H9 (cell line): ENCODE measurements at regions not wholly inside any gene's neighbourhood (a gene's known extent, or its start where the extent isn't known, plus 50 kb on each side); places are given as distances from the start of the nearest gene placed in this dataset.

ENCODE experiments used
- DNase-seq: peaks from one replicate; pipeline ENCODE4 v3.0.0-alpha.2; 2017
- H2AFZ ChIP-seq: one replicate; pipeline ENCODE4 v1.6.1; 2013; ENCODE audit warnings: mild to moderate bottlenecking, low read length, control low read depth, moderate library complexity
- H2AK5ac ChIP-seq: 2 replicates; pipeline ENCODE4 v1.6.1; 2013; ENCODE audit warnings: low read length, control low read depth, mixed read lengths; ENCODE audit not compliant: insufficient read length
- H2BK120ac ChIP-seq: one replicate; pipeline ENCODE4 v1.6.1; 2013; ENCODE audit warnings: low read depth, mild to moderate bottlenecking, low read length, control low read depth, inconsistent platforms; ENCODE audit not compliant: poor library complexity, severe bottlenecking
- H2BK12ac ChIP-seq: 2 replicates; pipeline ENCODE4 v1.6.1; 2013; ENCODE audit warnings: low read length, control low read depth, mixed read lengths, low read depth; ENCODE audit not compliant: insufficient read length
- H2BK15ac ChIP-seq: 2 replicates; pipeline ENCODE4 v1.6.1; 2013; ENCODE audit warnings: low read depth, low read length, control low read depth
- H2BK20ac ChIP-seq: one replicate; pipeline ENCODE4 v1.6.1; 2013; ENCODE audit warnings: low read depth, mild to moderate bottlenecking, low read length, control low read depth, inconsistent platforms; ENCODE audit not compliant: poor library complexity, severe bottlenecking
- H2BK5ac ChIP-seq: 2 replicates; pipeline ENCODE4 v1.6.1; 2013; ENCODE audit warnings: low read length, control low read depth, mixed read lengths; ENCODE audit not compliant: insufficient read length
- H3K14ac ChIP-seq: 2 replicates; pipeline ENCODE4 v1.6.1; 2013; ENCODE audit warnings: low read length, control low read depth; ENCODE audit not compliant: insufficient read depth
- H3K18ac ChIP-seq: 2 replicates; pipeline ENCODE4 v1.6.1; 2013; ENCODE audit warnings: low read depth, mild to moderate bottlenecking, mixed read lengths, low read length, control low read depth; ENCODE audit not compliant: insufficient read length
- H3K23ac ChIP-seq: 2 replicates; pipeline ENCODE4 v1.6.1; 2013; ENCODE audit warnings: low read length, control low read depth, mixed read lengths, low read depth; ENCODE audit not compliant: insufficient read length
- H3K23me2 ChIP-seq: 2 replicates; pipeline ENCODE4 v1.6.1; 2013; ENCODE audit warnings: low read depth, mild to moderate bottlenecking, mixed read lengths, low read length, control low read depth; ENCODE audit not compliant: insufficient read length, poor library complexity, severe bottlenecking
- H3K27ac ChIP-seq: 2 replicates; pipeline ENCODE4 v1.5.1; 2013; ENCODE audit warnings: low read length, control low read depth, mixed read lengths, low read depth; ENCODE audit not compliant: insufficient read length
- H3K27me3 ChIP-seq: 2 replicates; pipeline ENCODE4 v1.6.1; 2013; ENCODE audit warnings: low read length, control low read depth, inconsistent platforms; ENCODE audit not compliant: insufficient read depth
- H3K4ac ChIP-seq: 2 replicates; pipeline ENCODE4 v1.6.1; 2013; ENCODE audit warnings: low read depth, mild to moderate bottlenecking, control low read depth, inconsistent platforms, low read length, moderate library complexity
- H3K4me1 ChIP-seq: 2 replicates; pipeline ENCODE4 v1.6.1; 2013; ENCODE audit warnings: low read length, control low read depth, inconsistent platforms; ENCODE audit not compliant: insufficient read depth
- H3K4me2 ChIP-seq: 2 replicates; pipeline ENCODE4 v1.6.1; 2013; ENCODE audit warnings: low read length, control low read depth, mixed read lengths; ENCODE audit not compliant: insufficient read length, insufficient read depth
- H3K56ac ChIP-seq: 2 replicates; pipeline ENCODE4 v1.6.1; 2013; ENCODE audit warnings: low read depth, mild to moderate bottlenecking, mixed read lengths, low read length, control low read depth; ENCODE audit not compliant: insufficient read length
- H3K79me1 ChIP-seq: 2 replicates; pipeline ENCODE4 v1.6.1; 2013; ENCODE audit warnings: low read depth, mild to moderate bottlenecking, moderate library complexity, low read length, control low read depth, inconsistent platforms; ENCODE audit not compliant: insufficient read depth, poor library complexity, severe bottlenecking
- H3K79me2 ChIP-seq: 2 replicates; pipeline ENCODE4 v1.6.1; 2013; ENCODE audit warnings: low read length, control low read depth, inconsistent platforms; ENCODE audit not compliant: insufficient read depth
- H3K9ac ChIP-seq: 2 replicates; pipeline ENCODE4 v1.6.1; 2013; ENCODE audit warnings: low read length, control low read depth, mixed read lengths; ENCODE audit not compliant: insufficient read length; ENCODE audit errors: extremely low read depth
- H3K9me3 ChIP-seq: one replicate; pipeline ENCODE4 v1.6.1; 2013; ENCODE audit warnings: low read depth, low read length, inconsistent platforms; ENCODE audit not compliant: control insufficient read depth
- H3T11ph ChIP-seq: one replicate; pipeline ENCODE4 v1.6.1; 2013; ENCODE audit warnings: mild to moderate bottlenecking, low read length, control low read depth, inconsistent platforms
- H4K20me1 ChIP-seq: one replicate; pipeline ENCODE4 v1.6.1; 2013; ENCODE audit not compliant: control insufficient read depth, insufficient read length, insufficient read depth
- H4K5ac ChIP-seq: 2 replicates; pipeline ENCODE4 v1.6.1; 2013; ENCODE audit warnings: low read depth, mild to moderate bottlenecking, mixed read lengths, low read length, control low read depth; ENCODE audit not compliant: insufficient read length
- H4K8ac ChIP-seq: replicated peaks from 2 replicates; pipeline ENCODE4 v1.6.1; 2013; ENCODE audit warnings: low read length, control low read depth, mixed read lengths, low read depth; ENCODE audit not compliant: insufficient read length
- H4K91ac ChIP-seq: 2 replicates; pipeline ENCODE4 v1.6.1; 2013; ENCODE audit warnings: low read depth, mild to moderate bottlenecking, moderate library complexity, mixed read lengths, low read length, control low read depth; ENCODE audit not compliant: insufficient read length
- H3K27ac Mint-ChIP-seq, 3 experiments: 2 replicates in 2 of 3; 3 replicates in 1 of 3; pipeline ENCODE4 v1.8.0; 2020 to 2021; ENCODE audit warnings: mixed read lengths in 3 of 3, mild to moderate bottlenecking in 1 of 3, moderate library complexity in 1 of 3
- H3K27me3 Mint-ChIP-seq: 2 replicates; pipeline ENCODE4 v1.8.0; 2021; ENCODE audit warnings: low read depth, mild to moderate bottlenecking, moderate library complexity, mixed read lengths
- H3K36me3 Mint-ChIP-seq, 3 experiments: 2 replicates in 2 of 3; 3 replicates in 1 of 3; pipeline ENCODE4 v1.8.0; 2020 to 2021; ENCODE audit warnings: low read depth in 3 of 3, mixed read lengths in 3 of 3; ENCODE audit not compliant: insufficient read depth in 1 of 3
- H3K4me1 Mint-ChIP-seq, 2 experiments: 2 replicates each; pipeline ENCODE4 v1.8.0; 2020; ENCODE audit warnings: mixed read lengths in 2 of 2
- H3K4me3 Mint-ChIP-seq, 2 experiments: 2 replicates in 1 of 2; 3 replicates in 1 of 2; pipeline ENCODE4 v1.8.0; 2020 to 2021; ENCODE audit warnings: mild to moderate bottlenecking in 2 of 2, mixed read lengths in 2 of 2, moderate library complexity in 1 of 2
- H3K9me3 Mint-ChIP-seq, 2 experiments: 2 replicates in 1 of 2; 3 replicates in 1 of 2; pipeline ENCODE4 v1.8.0; 2020; ENCODE audit warnings: mild to moderate bottlenecking in 2 of 2, mixed read lengths in 2 of 2, moderate library complexity in 1 of 2
- CTCF ChIP-seq: fragments of 200-600 bp; sonication (generic); conservative IDR thresholded peaks from 3 replicates; pipeline ENCODE4 v1.8.0; 2021; ENCODE audit warnings: antibody characterized with exemption, mild to moderate bottlenecking
- WGBS: extraction: QIAGEN DNeasy Blood & Tissue Kit; methylation state at CpG from one replicate; pipeline ENCODE4 v1.1.7; 2013; ENCODE audit warnings: missing lambda C conversion rate, low lambda C conversion rate, mixed read lengths; ENCODE audit not compliant: insufficient read length; ENCODE audit errors: extremely low coverage; 5-methylcytosine and 5-hydroxymethylcytosine counted together

GRCh38 chr10:78178940-78179339 is 145.3 kb downstream of the RPS24 start:
- Histone ChIP-seq H3K18ac (no peak overlapping the region), H3K23ac (no peak overlapping the region), H3T11ph (no peak overlapping the region), H3K79me1 (no peaks in the 10 kb centered on the region), H3K4ac (no peak overlapping the region), H2BK120ac (no peak overlapping the region), H3K79me2 (no peaks in the 10 kb centered on the region), H3K27me3 (no peaks in the 10 kb centered on the region), H4K20me1 (no peaks in the 10 kb centered on the region), H3K14ac (no peak overlapping the region), H4K8ac (no peak overlapping the region), H2AK5ac (no peak overlapping the region), H3K27ac (no peak overlapping the region), H3K23me2 (no peaks in the 10 kb centered on the region), H2BK15ac (no peak overlapping the region), H2BK20ac (no peak overlapping the region), H3K4me1 (peaks cover 2% of the 10 kb centered on the region; the same call in 1 of the 2 replicates), H3K56ac (no peak overlapping the region), H2BK12ac (no peak overlapping the region), H3K4me2 (no peak overlapping the region), H4K5ac (no peak overlapping the region), H2AFZ (no peak overlapping the region), H3K9ac (no peak overlapping the region), H4K91ac (no peak overlapping the region), H3K9me3 (no peaks in the 10 kb centered on the region), H2BK5ac (no peak overlapping the region)
- Mint-ChIP-seq H3K4me3 (no peak overlapping the region), H3K36me3 (no peaks in the 10 kb centered on the region), H3K27ac (no peak overlapping the region), H3K27me3 (peaks cover 18% of the 10 kb centered on the region), H3K4me1 (peaks cover 47 to 48% of the 10 kb centered on the region in 2 experiments), H3K9me3 (no peaks in the 10 kb centered on the region)
- TF ChIP-seq CTCF: no peak
- no CpG with 5 or more reads among the region's 7 CpGs for WGBS
- peak; percentile 71 for DNase-seq
